ENCODE measurements at regions not wholly inside any gene's neighbourhood (a gene's known extent, or its start where the extent isn't known, plus 50 kb on each side); places are given as distances from the start of the nearest gene placed in this dataset.
"Not testable (repeated sequence)": the region's sequence is repeated elsewhere in the genome, so short reads cannot be mapped to it uniquely, and the experiment has no call there.

- no peak for TF ChIP-seq CTCF (conservative IDR thresholded peaks at IDR 0.05; ENCODE audit: low read depth, low read length)
- H3K4me3 ChIP-seq (ENCODE audit: low read length): no peak overlapping the region
- DNase-seq (ENCODE audit: low read depth): no peak
Measured at GRCh38 chr2:173572848-173573247, 218.2 kb downstream of the CDCA7 start.

- H3K4me3 ChIP-seq (ENCODE audit: low read length); DNase-seq (ENCODE audit: low read depth): not testable (repeated sequence)
Measured at GRCh38 chr2:173573782-173574181, 219.1 kb downstream of the CDCA7 start.

DNA sequence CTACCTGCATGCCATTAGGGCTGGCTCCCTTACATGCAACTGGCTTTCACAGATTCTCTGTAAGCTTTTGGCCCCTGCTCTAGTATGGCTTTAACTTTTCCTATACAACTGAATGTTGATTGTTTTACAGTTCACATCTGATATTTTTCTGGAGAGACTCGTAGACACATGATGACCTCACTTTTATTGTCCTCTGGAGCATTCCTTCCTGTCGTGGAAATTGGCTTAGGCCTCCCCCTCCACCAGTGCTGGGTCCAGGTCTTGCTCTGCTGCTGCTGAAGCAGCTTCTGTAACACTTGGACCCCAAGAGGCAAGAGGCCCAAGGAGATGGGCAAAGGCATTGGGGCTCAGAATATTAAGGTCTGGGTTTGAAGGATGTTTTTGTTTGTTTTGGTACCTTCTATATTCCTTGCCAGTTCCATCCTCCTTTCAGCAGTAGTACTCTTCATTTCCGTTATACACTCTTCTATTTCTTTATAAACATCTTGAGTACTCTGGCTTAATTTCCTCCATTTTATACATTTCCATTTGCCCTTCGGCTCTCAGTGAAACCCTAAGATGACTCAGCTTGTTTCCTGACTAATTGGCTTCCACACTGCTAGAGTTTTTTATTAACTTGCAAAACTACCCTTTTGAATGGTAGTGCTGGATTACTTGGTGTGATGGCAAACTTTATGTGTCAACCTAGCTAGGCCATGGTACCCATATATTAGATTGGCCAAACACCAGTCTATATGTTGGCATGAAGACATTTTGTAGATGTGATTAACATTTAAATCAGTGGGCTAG lies 219.8 kb downstream of the CDCA7 start:
- no peak for TF ChIP-seq CTCF (conservative IDR thresholded peaks at IDR 0.05; ENCODE audit: low read depth, low read length)
- H3K4me3 ChIP-seq (ENCODE audit: low read length): no peak overlapping the region
- no peak for DNase-seq (ENCODE audit: low read depth)

DNA sequence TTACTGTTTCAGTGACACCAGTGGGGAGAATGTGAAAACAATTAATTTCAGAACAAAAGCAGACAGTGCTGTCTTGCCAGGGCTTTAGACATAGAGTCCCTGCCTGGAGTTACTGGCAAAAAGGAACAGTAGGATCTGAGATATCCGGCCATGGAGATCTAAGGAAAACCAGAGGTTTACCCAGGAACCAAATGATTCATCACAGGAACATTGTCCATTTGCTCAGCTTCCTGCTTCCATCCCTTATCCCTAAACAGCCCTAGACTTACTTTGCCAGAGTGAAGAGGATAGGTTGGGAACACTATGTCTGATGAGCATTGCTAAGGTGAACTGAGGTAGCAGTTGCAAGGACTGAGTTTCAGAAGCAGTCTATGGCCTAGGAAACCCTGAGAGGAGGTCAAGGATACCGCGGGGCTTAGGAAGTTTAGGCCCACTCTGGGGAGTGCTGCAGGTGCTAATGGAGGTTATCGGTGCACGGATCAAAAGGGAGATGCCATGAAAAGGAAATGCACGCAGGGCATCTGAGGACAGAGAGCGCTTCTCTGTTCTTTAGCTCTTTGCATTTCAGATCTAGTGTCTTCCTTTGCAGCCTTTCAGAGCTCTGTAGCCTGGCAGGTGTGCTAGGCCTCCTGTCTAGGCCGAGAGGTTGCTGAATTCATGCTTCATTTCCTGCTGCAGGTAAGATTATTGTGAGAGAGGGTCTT lies 223.9 kb downstream of the CDCA7 start:
- no peak for DNase-seq (ENCODE audit: low read depth)
- no peak for TF ChIP-seq CTCF (conservative IDR thresholded peaks at IDR 0.05; ENCODE audit: low read depth, low read length)
- no peak overlapping the region for H3K4me3 ChIP-seq (ENCODE audit: low read length)

GRCh38 chr2:173580351-173580750 lies 225.7 kb downstream of the CDCA7 start:
- DNase-seq (ENCODE audit: low read depth): no peak
- no peak overlapping the region for H3K4me3 ChIP-seq (ENCODE audit: low read length)
- no peak for TF ChIP-seq CTCF (conservative IDR thresholded peaks at IDR 0.05; ENCODE audit: low read depth, low read length)

DNA sequence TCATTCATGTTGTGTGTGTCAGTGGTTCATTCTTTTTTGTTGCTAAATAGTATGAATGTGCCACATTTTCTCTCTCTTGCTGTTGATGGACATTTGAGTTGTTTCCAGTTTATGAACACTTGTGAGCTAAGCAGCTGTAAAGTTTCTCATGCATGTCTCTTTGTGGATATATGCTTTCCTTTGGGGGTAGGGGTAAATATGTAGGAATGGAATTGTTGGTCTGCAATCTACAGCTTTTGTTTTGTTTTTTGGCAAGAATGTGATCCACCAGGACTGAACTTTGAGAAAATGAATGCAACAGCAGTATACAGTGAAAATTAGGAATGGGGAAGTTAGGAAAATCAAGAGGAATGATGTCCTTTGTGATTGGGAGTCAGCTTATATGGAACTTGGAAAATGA lies 226.3 kb downstream of the CDCA7 start:
- DNase-seq (ENCODE audit: low read depth): no peak
- no peak overlapping the region for H3K4me3 ChIP-seq (ENCODE audit: low read length)
- no peak for TF ChIP-seq CTCF (conservative IDR thresholded peaks at IDR 0.05; ENCODE audit: low read depth, low read length)

DNA sequence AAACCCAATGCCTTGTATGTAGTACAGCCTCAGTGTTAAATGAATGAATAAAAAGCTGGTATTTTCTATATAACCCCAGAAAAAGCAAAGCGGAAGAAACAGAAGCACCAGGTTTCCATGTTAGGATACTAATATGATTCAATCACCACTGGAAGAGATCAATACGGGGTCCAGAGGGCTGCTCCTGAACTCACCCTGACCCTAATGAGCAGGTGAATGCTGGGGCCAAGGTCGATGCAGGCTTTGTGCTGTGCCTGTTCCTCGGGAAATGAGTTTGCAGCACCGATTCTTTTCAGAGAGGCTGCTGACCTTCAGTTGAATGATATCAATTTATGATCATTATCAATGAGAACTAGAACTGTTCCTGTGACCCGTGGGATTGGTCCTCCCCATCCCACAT lies 228.5 kb downstream of the CDCA7 start:
- no peak for DNase-seq (ENCODE audit: low read depth)
- no peak for TF ChIP-seq CTCF (conservative IDR thresholded peaks at IDR 0.05; ENCODE audit: low read depth, low read length)
- H3K4me3 ChIP-seq (ENCODE audit: low read length): no peak overlapping the region
